RWPE1 (cell line): ENCODE measurements at regions not wholly inside any gene's neighbourhood (a gene's known extent, or its start where the extent isn't known, plus 50 kb on each side); places are given as distances from the start of the nearest gene placed in this dataset.

Experiments used
- CTCF ChIA-PET: fragments of 350-600 bp; sonication (Branson Sonifier 250); formaldehyde crosslinking; extraction: SDS; loops from one replicate; lab custom pipeline; 2021; lab: Yijun Ruan, JAX
- POLR2A ChIA-PET: fragments of 400-600 bp; formaldehyde crosslinking; extraction: SDS; loops from one replicate; lab custom pipeline; 2020; ENCODE audit warnings: antibody characterized with exemption; ENCODE audit not compliant: low non-redundant PET; lab: Yijun Ruan, JAX
- DNase-seq: peaks from one replicate; pipeline ENCODE4 v3.0.0; 2012; ENCODE audit warnings: low spot score
- H3K27ac ChIP-seq: fragments of 450-650 bp; 2 replicates; pipeline ENCODE4 v1.5.1; 2017
- TF ChIP-seq, protein P1 (sequence below): fragments of 450-650 bp; conservative IDR thresholded peaks from 2 replicates; pipeline ENCODE4 v1.5.1; 2017; ENCODE audit warnings: low read depth, mild to moderate bottlenecking

GRCh38 chr2:150994076-150994475, 267.6 kb downstream of the RBM43 start:
- TF ChIP-seq, protein P1, sequence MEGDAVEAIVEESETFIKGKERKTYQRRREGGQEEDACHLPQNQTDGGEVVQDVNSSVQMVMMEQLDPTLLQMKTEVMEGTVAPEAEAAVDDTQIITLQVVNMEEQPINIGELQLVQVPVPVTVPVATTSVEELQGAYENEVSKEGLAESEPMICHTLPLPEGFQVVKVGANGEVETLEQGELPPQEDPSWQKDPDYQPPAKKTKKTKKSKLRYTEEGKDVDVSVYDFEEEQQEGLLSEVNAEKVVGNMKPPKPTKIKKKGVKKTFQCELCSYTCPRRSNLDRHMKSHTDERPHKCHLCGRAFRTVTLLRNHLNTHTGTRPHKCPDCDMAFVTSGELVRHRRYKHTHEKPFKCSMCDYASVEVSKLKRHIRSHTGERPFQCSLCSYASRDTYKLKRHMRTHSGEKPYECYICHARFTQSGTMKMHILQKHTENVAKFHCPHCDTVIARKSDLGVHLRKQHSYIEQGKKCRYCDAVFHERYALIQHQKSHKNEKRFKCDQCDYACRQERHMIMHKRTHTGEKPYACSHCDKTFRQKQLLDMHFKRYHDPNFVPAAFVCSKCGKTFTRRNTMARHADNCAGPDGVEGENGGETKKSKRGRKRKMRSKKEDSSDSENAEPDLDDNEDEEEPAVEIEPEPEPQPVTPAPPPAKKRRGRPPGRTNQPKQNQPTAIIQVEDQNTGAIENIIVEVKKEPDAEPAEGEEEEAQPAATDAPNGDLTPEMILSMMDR = no peak
- POLR2A ChIA-PET = no interaction called here
- CTCF ChIA-PET = no interaction called here
- no peak overlapping the region for H3K27ac ChIP-seq
- DNase-seq = no peak

DNA sequence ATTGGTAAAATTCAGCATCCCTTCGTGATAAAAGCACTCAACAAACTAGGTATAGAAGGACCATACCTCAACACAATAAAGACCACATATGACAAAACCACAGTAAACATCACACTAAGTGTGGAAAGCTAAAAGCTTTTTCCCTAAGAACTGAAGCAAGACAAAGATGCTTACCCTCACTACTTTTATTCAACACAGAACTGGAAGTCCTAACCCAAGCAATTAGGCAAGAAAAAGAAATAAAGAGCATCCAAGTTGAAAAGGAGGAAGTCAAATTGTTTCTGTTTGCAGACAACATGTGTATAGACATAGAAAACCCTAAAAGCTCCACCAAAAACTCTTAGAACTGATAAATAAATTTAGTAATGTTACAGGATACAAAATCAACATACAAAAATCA, 271.7 kb downstream of the RBM43 start:
- POLR2A ChIA-PET = no interaction called here
- DNase-seq = no peak
- no peak overlapping the region for H3K27ac ChIP-seq
- CTCF ChIA-PET = interaction anchor here (0.6 kb wide), 1 partner anchor 17 kb away, joined by 3 read pairs; no protein-coding TSS in a partner anchor
- TF ChIP-seq, protein P1 = no peak

DNA sequence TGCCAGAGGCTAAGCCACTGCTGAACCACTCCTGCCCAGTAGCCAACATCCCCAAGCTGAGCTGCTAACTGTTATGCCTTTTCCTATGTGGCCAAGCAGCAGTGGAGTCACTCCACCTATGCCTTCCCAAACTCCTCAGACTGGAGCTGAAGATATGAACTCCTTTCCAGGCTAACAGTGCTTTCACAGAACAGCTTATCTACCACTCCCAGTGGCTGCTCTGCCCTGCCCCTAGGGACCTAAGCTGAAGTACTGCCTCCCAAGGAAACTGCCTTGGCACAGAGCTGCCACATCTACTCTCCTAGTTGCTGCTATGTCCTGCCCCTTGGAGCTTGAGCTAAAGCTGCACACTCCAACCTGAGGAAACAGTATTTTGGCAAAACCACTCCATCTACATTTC, 275.9 kb downstream of the RBM43 start:
- POLR2A ChIA-PET = no interaction called here
- no peak overlapping the region for H3K27ac ChIP-seq
- CTCF ChIA-PET = no interaction called here
- TF ChIP-seq, protein P1 = no peak
- no peak for DNase-seq

GRCh38 chr2:150983314-150983897, 278.3 kb downstream of the RBM43 start:
- TF ChIP-seq, protein P1 = no peak
- POLR2A ChIA-PET = no interaction called here
- CTCF ChIA-PET = no interaction called here
- DNase-seq = no peak
- H3K27ac ChIP-seq = no peak overlapping the region

GRCh38 chr2:150981826-150982225, 279.8 kb downstream of the RBM43 start:
- ChIA-PET POLR2A (no interaction called here), CTCF (interaction anchor here (0.6 to 0.8 kb wide), 2 partner anchors 67 to 391 kb away, joined by 3 to 5 read pairs; no protein-coding TSS in a partner anchor)
- no peak overlapping the region for H3K27ac ChIP-seq
- TF ChIP-seq, protein P1 = no peak
- DNase-seq = no peak

DNA sequence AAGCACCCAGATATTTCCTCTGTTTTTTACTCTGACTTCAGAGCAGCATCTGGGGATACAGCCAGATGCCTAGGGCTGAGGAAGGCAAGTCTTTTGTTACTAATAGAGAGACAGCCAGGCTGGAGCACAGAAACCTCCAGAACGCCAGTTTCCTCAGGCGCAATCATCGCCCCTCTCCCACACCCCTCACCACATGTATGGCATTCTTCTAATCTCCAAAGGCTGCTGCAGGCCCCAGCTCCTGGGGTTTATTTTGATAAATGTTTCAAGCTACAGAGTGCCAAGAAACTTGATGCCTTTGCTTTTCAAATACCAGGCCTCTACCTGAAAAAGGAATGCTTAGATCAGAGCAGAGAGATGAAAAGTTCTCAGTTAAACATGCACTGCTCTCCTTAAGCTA, 283.6 kb downstream of the RBM43 start:
- ChIA-PET CTCF (interaction anchor here (0.5 kb wide), 1 partner anchor 50 kb away, joined by 3 read pairs; no protein-coding TSS in a partner anchor), POLR2A (no interaction called here)
- DNase-seq = no peak
- TF ChIP-seq, protein P1 = no peak
- no peak overlapping the region for H3K27ac ChIP-seq
